Transverse colon (tissue), 3 donors: ENCODE measurements at regions not wholly inside any gene's neighbourhood (a gene's known extent, or its start where the extent isn't known, plus 50 kb on each side); places are given as distances from the start of the nearest gene placed in this dataset.

Experiments
- EP300 ChIP-seq: sonication (generic); formaldehyde crosslinking; IDR thresholded peaks from one replicate; pipeline ENCODE4 v1.6.1; 2017; ENCODE audit warnings: antibody characterized with exemption, low read depth
- POLR2A ChIP-seq: fragments of 450-650 bp; IDR thresholded peaks from one replicate; pipeline ENCODE4 v1.6.1; 2016; ENCODE audit warnings: antibody characterized with exemption, mild to moderate bottlenecking, moderate library complexity
- TF ChIP-seq, protein P1 (sequence below), 5 experiments: fragments of 200-600 bp in 3 of 5; fragments of 450-650 bp in 2 of 5; sonication (generic) in 3 of 5; IDR thresholded peaks; 1 replicate in 2 of 5; 2 replicates in 3 of 5; pipeline ENCODE4 v1.5.1; 2016 to 2017; ENCODE audit warnings: antibody characterized with exemption in 5 of 5, inconsistent platforms in 3 of 5, mild to moderate bottlenecking in 2 of 5, moderate library complexity in 1 of 5

GRCh38 chr1:29470087-29470787 is 233.9 kb downstream of the PTPRU start:
- TF ChIP-seq, protein P1, sequence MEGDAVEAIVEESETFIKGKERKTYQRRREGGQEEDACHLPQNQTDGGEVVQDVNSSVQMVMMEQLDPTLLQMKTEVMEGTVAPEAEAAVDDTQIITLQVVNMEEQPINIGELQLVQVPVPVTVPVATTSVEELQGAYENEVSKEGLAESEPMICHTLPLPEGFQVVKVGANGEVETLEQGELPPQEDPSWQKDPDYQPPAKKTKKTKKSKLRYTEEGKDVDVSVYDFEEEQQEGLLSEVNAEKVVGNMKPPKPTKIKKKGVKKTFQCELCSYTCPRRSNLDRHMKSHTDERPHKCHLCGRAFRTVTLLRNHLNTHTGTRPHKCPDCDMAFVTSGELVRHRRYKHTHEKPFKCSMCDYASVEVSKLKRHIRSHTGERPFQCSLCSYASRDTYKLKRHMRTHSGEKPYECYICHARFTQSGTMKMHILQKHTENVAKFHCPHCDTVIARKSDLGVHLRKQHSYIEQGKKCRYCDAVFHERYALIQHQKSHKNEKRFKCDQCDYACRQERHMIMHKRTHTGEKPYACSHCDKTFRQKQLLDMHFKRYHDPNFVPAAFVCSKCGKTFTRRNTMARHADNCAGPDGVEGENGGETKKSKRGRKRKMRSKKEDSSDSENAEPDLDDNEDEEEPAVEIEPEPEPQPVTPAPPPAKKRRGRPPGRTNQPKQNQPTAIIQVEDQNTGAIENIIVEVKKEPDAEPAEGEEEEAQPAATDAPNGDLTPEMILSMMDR (IDR thresholded peaks at IDR 0.05): no peak
- TF ChIP-seq EP300: no peak
- no peak for TF ChIP-seq POLR2A
